OCI-LY7 (cell line): ENCODE measurements at regions not wholly inside any gene's neighbourhood (a gene's known extent, or its start where the extent isn't known, plus 50 kb on each side); places are given as distances from the start of the nearest gene placed in this dataset.

ENCODE experiments used
- BruUV-seq: library from RNA; stranded (reverse); fragments of 400-500 nt; replicated peaks from 2 replicates; lab custom pipeline; 2021; lab: Mats Ljungman, UMichigan
- CTCF ChIA-PET: fragments of 300-600 bp; sonication (Branson Sonifier 250); formaldehyde crosslinking; loops from one replicate; lab custom pipeline; 2022; ENCODE audit warnings: antibody characterized with exemption; ENCODE audit not compliant: unreplicated experiment; lab: Charles Lee
- POLR2A ChIA-PET: fragments of 300-600 bp; sonication (Branson Sonifier 250); formaldehyde crosslinking; loops from one replicate; lab custom pipeline; 2022; ENCODE audit warnings: antibody characterized with exemption; lab: Charles Lee
- DNase-seq: peaks from one replicate; pipeline ENCODE4 v3.0.0-alpha.2; 2015; ENCODE audit warnings: low spot score
- H2AFZ ChIP-seq: fragments of 200-600 bp; sonication (generic), shearing (Covaris generic); 2 replicates; pipeline ENCODE4 v1.6.1; 2014; ENCODE audit warnings: mild to moderate bottlenecking, antibody characterized with exemption, low read length, moderate library complexity
- H3K27ac ChIP-seq: fragments of 200-600 bp; sonication (generic); 2 replicates; pipeline ENCODE4 v1.5.1; 2014; ENCODE audit warnings: mixed run types, low read depth, mild to moderate bottlenecking, moderate library complexity, low read length, inconsistent platforms; ENCODE audit not compliant: poor library complexity, severe bottlenecking
- H3K36me3 ChIP-seq: fragments of 200-600 bp; sonication (generic); 2 replicates; pipeline ENCODE4 v1.6.1; 2014; ENCODE audit warnings: mild to moderate bottlenecking, antibody characterized with exemption, low read length, moderate library complexity, mixed read lengths; ENCODE audit not compliant: insufficient read depth
- H3K4me1 ChIP-seq: fragments of 200-600 bp; sonication (generic); 2 replicates; pipeline ENCODE4 v1.5.1; 2014; ENCODE audit warnings: mild to moderate bottlenecking, low read length; ENCODE audit not compliant: insufficient read depth, poor library complexity, severe bottlenecking
- H3K4me2 ChIP-seq: fragments of 200-600 bp; sonication (generic); 2 replicates; pipeline ENCODE4 v1.6.1; 2014; ENCODE audit warnings: mild to moderate bottlenecking, low read length
- H3K4me3 ChIP-seq: fragments of 200-600 bp; sonication (generic); 2 replicates; pipeline ENCODE4 v1.5.1; 2014; ENCODE audit warnings: mild to moderate bottlenecking, low read depth, low read length; ENCODE audit not compliant: poor library complexity, severe bottlenecking
- H3K79me2 ChIP-seq: fragments of 200-600 bp; sonication (generic); 2 replicates; pipeline ENCODE4 v1.6.1; 2016; ENCODE audit warnings: low read depth, mild to moderate bottlenecking, low read length, moderate library complexity, mixed read lengths; ENCODE audit not compliant: insufficient read depth
- H3K9me2 ChIP-seq: fragments of 200-600 bp; sonication (generic); 2 replicates; pipeline ENCODE4 v1.6.1; 2016; ENCODE audit warnings: mild to moderate bottlenecking, low read length, mixed read lengths; ENCODE audit not compliant: insufficient read depth
- H3K9me3 ChIP-seq: fragments of 200-600 bp; sonication (generic); 2 replicates; pipeline ENCODE4 v1.6.1; 2014; ENCODE audit warnings: mild to moderate bottlenecking, mixed run types, low read length, mixed read lengths
- H4K20me1 ChIP-seq: fragments of 200-600 bp; sonication (generic); 2 replicates; pipeline ENCODE4 v1.6.1; 2014; ENCODE audit warnings: mild to moderate bottlenecking, antibody characterized with exemption, low read length, moderate library complexity, mixed read lengths; ENCODE audit not compliant: insufficient read depth
- EZH2phosphoT487 ChIP-seq: fragments of 200-600 bp; sonication (generic); IDR thresholded peaks from 2 replicates; pipeline ENCODE4 v1.6.1; 2018; ENCODE audit warnings: low read depth, borderline replicate concordance, mild to moderate bottlenecking, mixed run types, antibody characterized with exemption, low read length, moderate library complexity, mixed read lengths
- intact Hi-C: fragments of 100-400 bp; cut with micrococcal nuclease; formaldehyde crosslinking; loops from one replicate; pipeline ENCODE4 v1.10.0; 2022; ENCODE audit not compliant: unreplicated experiment
- TF ChIP-seq, protein P1 (sequence below): fragments of 200-600 bp; sonication (generic); conservative IDR thresholded peaks from 2 replicates; pipeline ENCODE4 v1.5.1; 2014; ENCODE audit warnings: mild to moderate bottlenecking, antibody characterized with exemption, low read length, moderate library complexity, mixed read lengths

DNA sequence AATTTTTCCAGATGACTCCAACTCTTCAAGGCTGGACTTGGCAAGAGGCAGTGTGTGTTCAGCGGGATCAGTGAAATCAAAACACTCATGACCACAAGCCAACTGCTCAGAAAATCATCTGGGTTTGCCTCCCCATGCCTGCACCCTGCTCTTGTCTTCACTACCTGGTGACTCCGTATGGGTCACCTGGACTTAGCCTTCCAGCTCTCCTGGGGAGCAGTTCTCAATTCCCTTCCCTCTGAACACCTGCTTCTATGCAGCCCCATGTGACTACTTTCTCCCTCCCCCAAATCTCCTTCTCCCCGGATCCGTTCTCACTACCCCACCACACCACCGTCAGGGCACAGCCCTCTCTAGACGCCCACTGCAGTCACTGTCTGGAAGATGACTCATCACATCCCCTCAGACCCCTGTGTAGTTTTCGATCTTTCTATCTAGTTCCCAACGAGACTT, 130.2 kb upstream of the ID2 start:
- no TSS peak for BruUV-seq
- peak overlapping the region; percentile 85 for H3K4me2 ChIP-seq
- H3K4me1 ChIP-seq, result peaks cover 97% of the 10 kb centered on the region
- DNase-seq, result peak; percentile 78
- intact Hi-C loops, result loop anchor here (1.0 to 2.0 kb wide), 3 partner anchors 21 to 77 kb away; no protein-coding TSS in a partner anchor
- no peaks in the 10 kb centered on the region for H3K9me2 ChIP-seq
- CTCF ChIA-PET, result no interaction called here
- POLR2A ChIA-PET, result interaction anchor here (1.1 to 9.8 kb wide), 8 partner anchors 14 to 317 kb away, joined by 3 to 168 read pairs (median 12); partner anchors contain the start of gene ID2
- H4K20me1 ChIP-seq, result no peaks in the 10 kb centered on the region
- H3K27ac ChIP-seq, result peak overlapping the region; percentile 98
- H3K4me3 ChIP-seq, result peak overlapping the region; percentile 62
- peaks cover 36% of the 10 kb centered on the region for H3K36me3 ChIP-seq
- peaks cover 6% of the 10 kb centered on the region; the same call in 1 of the 2 replicates for H3K9me3 ChIP-seq
- peaks cover 57% of the 10 kb centered on the region for H3K79me2 ChIP-seq
- no peak overlapping the region for H2AFZ ChIP-seq
- TF ChIP-seq, protein P1, sequence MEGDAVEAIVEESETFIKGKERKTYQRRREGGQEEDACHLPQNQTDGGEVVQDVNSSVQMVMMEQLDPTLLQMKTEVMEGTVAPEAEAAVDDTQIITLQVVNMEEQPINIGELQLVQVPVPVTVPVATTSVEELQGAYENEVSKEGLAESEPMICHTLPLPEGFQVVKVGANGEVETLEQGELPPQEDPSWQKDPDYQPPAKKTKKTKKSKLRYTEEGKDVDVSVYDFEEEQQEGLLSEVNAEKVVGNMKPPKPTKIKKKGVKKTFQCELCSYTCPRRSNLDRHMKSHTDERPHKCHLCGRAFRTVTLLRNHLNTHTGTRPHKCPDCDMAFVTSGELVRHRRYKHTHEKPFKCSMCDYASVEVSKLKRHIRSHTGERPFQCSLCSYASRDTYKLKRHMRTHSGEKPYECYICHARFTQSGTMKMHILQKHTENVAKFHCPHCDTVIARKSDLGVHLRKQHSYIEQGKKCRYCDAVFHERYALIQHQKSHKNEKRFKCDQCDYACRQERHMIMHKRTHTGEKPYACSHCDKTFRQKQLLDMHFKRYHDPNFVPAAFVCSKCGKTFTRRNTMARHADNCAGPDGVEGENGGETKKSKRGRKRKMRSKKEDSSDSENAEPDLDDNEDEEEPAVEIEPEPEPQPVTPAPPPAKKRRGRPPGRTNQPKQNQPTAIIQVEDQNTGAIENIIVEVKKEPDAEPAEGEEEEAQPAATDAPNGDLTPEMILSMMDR, result no peak; the same call in 1 of the 2 replicates
- no peak for TF ChIP-seq EZH2phosphoT487

- no peaks in the 10 kb centered on the region for H3K9me2 ChIP-seq
- CTCF ChIA-PET, result interaction anchor here (1.7 kb wide), 1 partner anchor 8 kb away, joined by 6 read pairs; no protein-coding TSS in a partner anchor
- TF ChIP-seq EZH2phosphoT487, result no peak
- TF ChIP-seq, protein P1, result no peak
- no TSS peak for BruUV-seq
- POLR2A ChIA-PET, result interaction anchor here (0.7 to 9.8 kb wide), 16 partner anchors 9 to 318 kb away, joined by 3 to 168 read pairs (median 6); partner anchors contain the start of gene ID2
- H3K4me2 ChIP-seq, result peak overlapping the region; percentile 85
- peaks cover 97% of the 10 kb centered on the region for H3K4me1 ChIP-seq
- peaks cover 64% of the 10 kb centered on the region for H3K79me2 ChIP-seq
- intact Hi-C loops, result loop anchor here (1.0 to 2.0 kb wide), 3 partner anchors 20 to 76 kb away; no protein-coding TSS in a partner anchor
- peaks cover 43% of the 10 kb centered on the region for H3K36me3 ChIP-seq
- peak overlapping the region; percentile 98 for H3K27ac ChIP-seq
- H3K9me3 ChIP-seq, result peaks cover 6% of the 10 kb centered on the region; the same call in 1 of the 2 replicates
- no peak overlapping the region for H2AFZ ChIP-seq
- H3K4me3 ChIP-seq, result peak overlapping the region; percentile 62
- DNase-seq, result peak; percentile 95
- H4K20me1 ChIP-seq, result no peaks in the 10 kb centered on the region
These were observed 129.5 kb upstream of the ID2 start for GRCh38 chr2:8552293-8552801.
